Stimulated activated naive B cell treated with anti-CD40 and anti-IgM and Interleukin-4, amounts not matched to agents 10 μg/mL and 1 μg/mL and 100 μg/mL, for 72 hours (primary cell): ENCODE measurements at regions not wholly inside any gene's neighbourhood (a gene's known extent, or its start where the extent isn't known, plus 50 kb on each side); places are given as distances from the start of the nearest gene placed in this dataset.

ENCODE experiments used
- ATAC-seq, 2 donors: fragments of 150-1000 bp; cut with Tn5 transposase; replicated peaks; 2 replicates each; pipeline ENCODE4 v1.10.0; 2021; ENCODE audit warnings: moderate library complexity in 1 of 2
- DNase-seq: peaks from one replicate; pipeline ENCODE4 v3.0.0; 2021
- H3K27ac Mint-ChIP-seq: one replicate; pipeline ENCODE4 v1.8.0; 2022; ENCODE audit warnings: mild to moderate bottlenecking, mixed read lengths
- H3K27me3 Mint-ChIP-seq, 2 donors: one replicate each; pipeline ENCODE4 v1.8.0; 2022; ENCODE audit warnings: mixed read lengths in 2 of 2
- H3K36me3 Mint-ChIP-seq, 2 donors: one replicate each; pipeline ENCODE4 v1.8.0; 2022; ENCODE audit warnings: mixed read lengths in 2 of 2, mild to moderate bottlenecking in 1 of 2
- H3K4me1 Mint-ChIP-seq, 2 donors: one replicate each; pipeline ENCODE4 v1.8.0; 2022; ENCODE audit warnings: mixed read lengths in 2 of 2, mild to moderate bottlenecking in 1 of 2
- H3K4me3 Mint-ChIP-seq, 2 donors: one replicate each; pipeline ENCODE4 v1.8.0; 2022; ENCODE audit warnings: mild to moderate bottlenecking in 2 of 2, mixed read lengths in 2 of 2, moderate library complexity in 1 of 2
- H3K9me3 Mint-ChIP-seq, 2 donors: one replicate each; pipeline ENCODE4 v1.8.0; 2022; ENCODE audit warnings: mixed read lengths in 2 of 2, mild to moderate bottlenecking in 1 of 2

DNA sequence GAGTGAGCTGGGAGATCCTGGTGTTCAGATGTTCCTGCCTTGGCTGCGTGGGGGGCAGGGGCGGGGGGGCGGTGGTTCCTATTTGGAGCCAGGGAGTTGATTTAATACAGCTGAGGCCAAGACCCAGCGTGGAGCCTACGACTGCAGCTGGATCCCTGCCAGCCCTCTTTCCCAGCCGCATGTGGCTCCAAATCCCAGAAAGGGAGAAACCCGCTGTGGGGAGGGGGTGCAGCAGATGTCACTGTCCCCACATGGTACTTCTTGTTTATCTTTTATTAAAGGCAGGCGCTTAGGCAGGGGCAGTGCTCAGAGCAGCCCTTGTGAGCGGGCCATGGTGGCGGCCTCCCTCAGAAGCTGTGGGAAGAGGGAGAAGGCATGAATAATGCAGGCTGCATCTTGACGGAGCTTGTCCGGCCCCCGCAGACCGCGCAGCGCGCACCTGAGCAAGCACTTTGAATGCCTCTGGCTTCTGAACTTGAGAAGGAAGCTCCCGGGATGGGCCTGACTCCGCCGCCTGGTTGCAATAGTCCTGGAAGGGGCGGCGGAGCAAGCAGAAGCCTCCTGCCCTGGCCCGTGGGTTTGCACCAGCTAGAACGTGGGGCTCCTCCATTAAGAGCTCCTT lies 112.1 kb downstream of the GLI2 start:
- peaks cover 9 to 15% of the 10 kb centered on the region in 2 donors for H3K9me3 Mint-ChIP-seq
- H3K36me3 Mint-ChIP-seq: peaks cover 0 to 2% of the 10 kb centered on the region in 2 donors
- no peak overlapping the region for H3K4me3 Mint-ChIP-seq
- H3K4me1 Mint-ChIP-seq: no peaks in the 10 kb centered on the region
- no peak overlapping the region for H3K27ac Mint-ChIP-seq
- H3K27me3 Mint-ChIP-seq: no peaks in the 10 kb centered on the region
- ATAC-seq: no peak
- no peak for DNase-seq

- Mint-ChIP-seq H3K36me3 (peaks cover 0 to 2% of the 10 kb centered on the region in 2 donors), H3K27ac (no peak overlapping the region), H3K4me3 (no peak overlapping the region), H3K9me3 (peaks cover 9 to 15% of the 10 kb centered on the region in 2 donors), H3K27me3 (no peaks in the 10 kb centered on the region), H3K4me1 (no peaks in the 10 kb centered on the region)
- ATAC-seq (no peak), DNase-seq (no peak)
Measured at GRCh38 chr2:120849278-120849677, 113.6 kb downstream of the GLI2 start.

DNA sequence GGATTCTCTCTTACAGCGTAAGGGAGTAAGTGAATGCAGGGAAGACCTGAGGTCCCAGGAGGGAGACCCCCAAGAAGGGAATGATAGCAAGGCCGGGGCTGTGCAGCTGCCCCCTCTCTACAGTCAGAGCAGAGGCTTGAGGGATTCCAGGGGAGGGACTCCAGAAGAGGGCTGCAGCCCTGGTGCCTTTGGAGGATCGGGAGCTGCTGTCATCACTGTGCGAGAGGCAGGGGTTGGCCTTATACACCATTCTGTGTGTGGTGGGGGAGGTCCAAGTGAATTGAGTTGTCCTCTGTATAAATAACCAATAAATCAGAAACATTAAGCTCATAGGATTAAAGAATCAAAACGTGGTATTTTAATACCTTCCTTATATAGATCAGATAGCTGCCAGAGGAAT lies 114.9 kb downstream of the GLI2 start:
- Mint-ChIP-seq H3K27ac (no peak overlapping the region), H3K27me3 (no peaks in the 10 kb centered on the region), H3K4me3 (no peak overlapping the region), H3K9me3 (peaks cover 9 to 15% of the 10 kb centered on the region in 2 donors), H3K4me1 (no peaks in the 10 kb centered on the region), H3K36me3 (peaks cover 0 to 2% of the 10 kb centered on the region in 2 donors)
- ATAC-seq (no peak), DNase-seq (no peak)

- no peaks in the 10 kb centered on the region for H3K4me1 Mint-ChIP-seq
- no peak overlapping the region for H3K27ac Mint-ChIP-seq
- H3K9me3 Mint-ChIP-seq: peaks cover 9 to 15% of the 10 kb centered on the region in 2 donors
- DNase-seq (no peak), ATAC-seq (no peak)
- H3K36me3 Mint-ChIP-seq: peaks cover 0 to 2% of the 10 kb centered on the region in 2 donors
- H3K4me3 Mint-ChIP-seq: no peak overlapping the region
- H3K27me3 Mint-ChIP-seq: no peaks in the 10 kb centered on the region
Measured at GRCh38 chr2:120851116-120851773, 115.6 kb downstream of the GLI2 start.

DNA sequence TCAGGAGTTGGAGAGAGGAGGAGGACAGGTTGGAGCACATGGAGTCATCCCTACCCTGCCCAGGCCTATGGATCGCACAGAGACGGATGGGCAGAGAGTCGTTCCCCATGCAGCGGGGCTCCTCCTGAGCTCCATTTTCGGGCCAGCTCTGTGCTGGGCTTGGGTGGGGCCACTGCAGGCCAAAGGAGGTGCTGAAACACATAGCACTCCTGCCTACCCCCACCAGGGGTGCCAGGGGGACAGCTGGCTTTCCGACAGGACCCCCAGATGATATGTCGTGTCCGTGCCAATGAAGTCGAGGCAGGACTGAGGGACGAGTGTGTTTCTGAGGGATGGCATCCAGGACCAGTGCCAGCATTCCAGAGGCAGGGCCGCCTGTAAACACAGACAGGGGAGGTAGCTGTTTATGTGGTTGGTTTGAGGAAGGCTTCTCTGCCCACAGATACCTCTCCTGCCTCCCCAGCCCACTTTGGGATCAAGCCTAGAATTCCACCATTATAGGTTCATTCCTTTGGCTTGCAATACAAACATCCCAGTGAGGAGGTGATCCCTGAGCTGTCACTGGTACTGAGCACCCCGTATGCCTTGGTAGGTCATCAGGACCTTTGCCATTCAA lies 116.6 kb downstream of the GLI2 start:
- Mint-ChIP-seq H3K9me3 (peaks cover 8 to 15% of the 10 kb centered on the region in 2 donors), H3K27me3 (no peaks in the 10 kb centered on the region), H3K27ac (no peak overlapping the region), H3K4me3 (no peak overlapping the region), H3K36me3 (peaks cover 0 to 2% of the 10 kb centered on the region in 2 donors), H3K4me1 (no peaks in the 10 kb centered on the region)
- ATAC-seq: no peak
- no peak for DNase-seq

- Mint-ChIP-seq H3K27ac (no peak overlapping the region), H3K9me3 (peaks cover 7 to 12% of the 10 kb centered on the region in 2 donors), H3K4me1 (no peaks in the 10 kb centered on the region), H3K4me3 (no peak overlapping the region), H3K36me3 (peaks cover 0 to 2% of the 10 kb centered on the region in 2 donors), H3K27me3 (no peaks in the 10 kb centered on the region)
- ATAC-seq (no peak), DNase-seq (no peak)
Measured at GRCh38 chr2:120853306-120854013, 117.8 kb downstream of the GLI2 start.

DNA sequence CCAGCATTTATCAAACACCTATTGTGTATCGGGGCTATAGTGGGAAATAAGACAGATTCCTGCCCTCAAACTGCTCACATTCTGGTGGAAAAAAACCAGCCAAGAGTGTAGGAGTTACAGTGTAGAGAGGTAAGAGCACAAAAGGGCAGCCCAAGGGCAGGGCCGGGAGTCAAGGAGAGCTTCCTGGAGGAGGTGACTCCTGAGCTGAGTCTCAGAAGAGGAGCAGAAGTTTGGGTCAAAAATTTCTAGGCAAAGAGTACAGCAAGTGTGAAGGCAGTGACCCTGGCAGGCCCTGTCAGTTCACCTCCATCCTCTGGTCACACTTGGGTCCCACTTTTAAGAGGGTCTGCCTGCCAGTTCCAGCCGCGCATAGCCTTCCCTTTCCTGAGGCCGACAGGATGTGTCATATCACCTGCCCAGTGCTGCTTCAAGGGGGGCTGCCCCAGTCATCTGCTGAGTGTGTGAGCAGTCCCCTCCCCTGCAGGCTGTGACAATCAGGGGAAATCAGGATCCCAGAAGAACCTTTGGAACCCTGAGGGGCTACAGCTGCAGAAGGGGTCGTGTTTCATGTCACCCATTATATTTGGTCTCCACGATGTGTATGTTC lies 118.4 kb downstream of the GLI2 start:
- Mint-ChIP-seq H3K36me3 (no peaks in the 10 kb centered on the region), H3K4me1 (no peaks in the 10 kb centered on the region), H3K27me3 (no peaks in the 10 kb centered on the region), H3K27ac (no peak overlapping the region), H3K4me3 (no peak overlapping the region), H3K9me3 (peaks cover 3 to 5% of the 10 kb centered on the region in 2 donors)
- DNase-seq (no peak), ATAC-seq (no peak)

DNA sequence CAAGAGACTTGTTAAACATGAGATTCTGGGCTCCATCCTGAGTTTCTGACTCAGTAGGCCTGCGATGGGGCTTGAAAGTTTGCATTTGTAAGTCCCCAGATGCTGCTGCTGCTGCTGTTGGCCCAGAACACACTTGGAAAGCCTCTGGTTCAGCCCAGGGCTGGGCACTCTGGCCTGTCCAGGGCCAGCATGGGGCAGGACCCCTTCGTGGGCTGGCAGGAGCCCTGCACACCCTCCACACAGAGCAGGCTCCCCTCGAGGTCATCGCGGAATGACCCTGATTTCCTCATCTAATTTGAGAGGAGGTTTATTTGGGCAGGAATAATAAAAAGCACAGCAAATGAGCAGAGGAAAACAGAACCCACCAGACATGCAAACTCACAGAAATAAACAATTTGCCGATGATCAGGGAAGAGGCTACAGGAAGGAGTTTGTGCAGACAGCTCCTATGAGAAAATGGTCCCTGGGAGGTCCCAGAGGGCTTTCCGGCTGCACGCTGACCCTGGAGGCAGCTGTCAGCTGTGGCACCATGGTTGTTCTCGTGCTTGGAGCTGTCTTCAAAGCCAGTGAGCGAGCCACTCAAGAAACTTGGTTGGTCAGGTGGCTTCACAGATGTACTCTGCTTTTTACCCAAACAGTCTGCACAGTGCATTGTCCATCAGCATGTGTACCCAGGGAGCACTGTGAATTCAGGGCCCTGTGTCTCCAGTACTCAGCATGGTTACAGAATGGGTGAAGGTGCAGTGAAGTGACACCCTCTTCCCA lies 119.3 kb downstream of the GLI2 start:
- H3K4me3 Mint-ChIP-seq: no peak overlapping the region

DNA sequence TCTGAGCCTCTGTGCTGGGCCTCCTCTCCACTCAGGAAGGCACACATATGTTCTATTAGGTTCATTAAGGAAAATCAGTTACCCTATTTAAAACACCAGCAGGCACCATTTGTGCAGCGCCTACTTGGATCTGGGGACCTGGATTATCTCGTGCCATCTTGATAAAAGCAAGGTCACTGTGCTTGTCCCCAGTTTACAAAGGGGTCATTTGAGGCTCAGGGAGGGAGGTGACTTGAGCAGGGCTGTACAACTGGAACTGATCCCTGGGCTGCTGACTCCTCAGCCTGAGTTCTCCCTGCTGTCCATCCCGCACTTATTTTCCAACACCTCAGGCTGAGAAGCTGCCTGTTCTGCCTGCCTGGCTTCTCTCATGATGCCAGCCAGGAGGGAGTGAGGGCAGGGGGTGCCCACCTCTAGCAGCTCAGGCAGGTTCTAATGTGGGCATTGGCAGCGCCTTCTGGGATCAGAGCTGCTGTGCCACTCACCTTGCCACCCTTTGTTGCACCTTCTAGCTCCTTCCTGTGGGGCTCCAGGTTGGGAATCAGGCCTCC lies 120.3 kb downstream of the GLI2 start:
- no peaks in the 10 kb centered on the region for H3K9me3 Mint-ChIP-seq
- no peaks in the 10 kb centered on the region for H3K4me1 Mint-ChIP-seq
- H3K36me3 Mint-ChIP-seq: no peaks in the 10 kb centered on the region
- ATAC-seq (no peak), DNase-seq (no peak)
- no peak overlapping the region for H3K27ac Mint-ChIP-seq
- no peaks in the 10 kb centered on the region for H3K27me3 Mint-ChIP-seq
- H3K4me3 Mint-ChIP-seq: no peak overlapping the region

More for the DNA sequence above, 119.3 kb downstream of the GLI2 start:
- Mint-ChIP-seq H3K27me3 (no peaks in the 10 kb centered on the region), H3K36me3 (no peaks in the 10 kb centered on the region), H3K9me3 (peaks cover 1 to 2% of the 10 kb centered on the region in 2 donors), H3K27ac (no peak overlapping the region), H3K4me1 (no peaks in the 10 kb centered on the region)
- no peak for ATAC-seq
- no peak for DNase-seq

DNA sequence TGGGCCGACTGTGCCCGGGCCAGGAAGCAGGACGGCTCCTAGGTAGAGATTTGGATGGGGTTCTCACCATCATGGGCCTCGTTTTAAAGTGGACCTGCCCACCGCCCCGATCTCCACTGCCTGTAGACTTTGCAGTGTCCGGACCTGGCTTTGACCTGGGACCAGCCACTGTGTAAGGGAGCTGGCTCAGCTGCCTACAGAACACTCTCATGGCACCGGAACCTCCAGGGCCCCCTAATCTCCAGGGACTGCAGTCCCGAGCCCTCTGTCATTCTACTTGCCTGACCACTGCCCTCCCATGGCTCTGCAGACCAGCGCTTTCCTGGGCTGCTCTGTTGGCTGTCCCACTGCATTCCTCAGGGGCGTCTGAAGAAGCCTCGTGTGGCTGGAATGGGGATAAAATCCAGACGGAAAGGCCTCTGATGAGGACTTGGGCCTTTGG lies 120.8 kb downstream of the GLI2 start:
- Mint-ChIP-seq H3K4me1 (no peaks in the 10 kb centered on the region), H3K4me3 (no peak overlapping the region), H3K27me3 (no peaks in the 10 kb centered on the region), H3K36me3 (no peaks in the 10 kb centered on the region), H3K9me3 (no peaks in the 10 kb centered on the region), H3K27ac (no peak overlapping the region)
- no peak for ATAC-seq
- no peak for DNase-seq

DNA sequence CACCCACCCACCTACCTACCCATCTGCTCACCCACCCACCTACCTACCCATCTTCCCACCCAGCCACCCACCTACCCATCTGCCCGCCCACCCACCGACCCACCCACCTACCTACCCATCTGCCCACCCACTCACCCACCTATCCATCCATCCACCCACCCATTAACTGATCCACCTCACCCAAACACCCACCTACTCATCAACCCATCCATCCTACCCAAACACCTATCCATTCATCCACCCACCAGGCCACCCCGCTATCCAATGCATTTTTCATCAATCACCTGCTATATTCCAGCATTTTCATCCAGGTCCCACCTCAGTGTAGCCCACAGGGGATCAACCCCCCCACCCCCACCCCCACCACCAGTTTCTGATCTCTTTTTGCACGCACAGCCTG lies 121.8 kb downstream of the GLI2 start:
- no peaks in the 10 kb centered on the region for H3K4me1 Mint-ChIP-seq
- no peak for ATAC-seq
- H3K27ac Mint-ChIP-seq: no peak overlapping the region
- no peak for DNase-seq
- no peaks in the 10 kb centered on the region for H3K27me3 Mint-ChIP-seq
- no peaks in the 10 kb centered on the region for H3K36me3 Mint-ChIP-seq
- no peaks in the 10 kb centered on the region for H3K9me3 Mint-ChIP-seq
- no peak overlapping the region for H3K4me3 Mint-ChIP-seq

GRCh38 chr2:120857931-120858330 lies 122.3 kb downstream of the GLI2 start:
- DNase-seq (no peak), ATAC-seq (no peak)
- no peaks in the 10 kb centered on the region for H3K9me3 Mint-ChIP-seq
- H3K27ac Mint-ChIP-seq: no peak overlapping the region
- no peaks in the 10 kb centered on the region for H3K36me3 Mint-ChIP-seq
- H3K4me1 Mint-ChIP-seq: no peaks in the 10 kb centered on the region
- H3K4me3 Mint-ChIP-seq: no peak overlapping the region
- no peaks in the 10 kb centered on the region for H3K27me3 Mint-ChIP-seq

GRCh38 chr2:120858361-120859106 lies 122.9 kb downstream of the GLI2 start:
- ATAC-seq (no peak), DNase-seq (no peak)
- Mint-ChIP-seq H3K27me3 (peaks cover 0 to under 1% of the 10 kb centered on the region in 2 donors), H3K36me3 (no peaks in the 10 kb centered on the region), H3K27ac (no peak overlapping the region), H3K4me3 (no peak overlapping the region), H3K9me3 (no peaks in the 10 kb centered on the region), H3K4me1 (no peaks in the 10 kb centered on the region)
